ENCODE measurements at regions not wholly inside any gene's neighbourhood (a gene's known extent, or its start where the extent isn't known, plus 50 kb on each side); places are given as distances from the start of the nearest gene placed in this dataset.

DNA sequence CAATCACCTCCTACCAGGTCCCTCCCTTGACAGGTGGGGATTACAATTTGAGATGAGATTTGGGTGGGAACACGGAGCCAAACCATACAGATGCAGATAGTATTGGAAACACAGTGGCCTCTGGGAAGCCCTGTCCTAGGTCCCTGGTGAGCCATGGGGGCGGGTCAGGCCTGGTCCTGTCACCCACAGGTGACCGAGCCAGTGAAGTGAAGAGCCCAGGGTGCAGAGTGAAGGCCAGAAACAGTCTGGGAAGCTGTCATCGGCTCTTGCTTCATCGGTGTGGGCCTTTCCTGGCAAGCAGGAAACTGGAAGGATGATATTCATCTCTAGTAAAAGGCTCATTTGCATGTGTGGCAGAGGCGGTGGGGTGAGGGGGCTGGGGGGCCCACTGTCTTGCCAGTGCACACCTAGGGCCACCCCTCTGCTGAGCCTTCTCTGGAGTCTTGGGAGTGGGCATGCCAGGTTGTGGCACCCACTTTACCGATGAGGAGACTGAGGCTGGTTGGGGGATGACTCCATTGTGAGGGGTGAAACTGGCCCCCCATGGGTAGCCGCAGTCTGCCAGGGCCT lies 290.6 kb downstream of the NDUFA10 start:
- Mint-ChIP-seq H3K27me3 (ENCODE audit: insufficient read depth, low read depth, poor library complexity) (peaks cover 4% of the 10 kb centered on the region), H3K4me1 (peaks cover 4% of the 10 kb centered on the region; the same call in 1 of the 3 replicates), H3K27ac (no peak overlapping the region), H3K4me3 (no peak overlapping the region), H3K9me3 (no peaks in the 10 kb centered on the region; the same call in 2 of the 3 replicates), H3K36me3 (ENCODE audit: low read depth) (no peaks in the 10 kb centered on the region)
- no peaks in the 10 kb centered on the region; the same call in 1 of the 2 replicates for H3K4me1 ChIP-seq (ENCODE audit: insufficient read depth)
- H2AFZ ChIP-seq, result no peak overlapping the region
- H3K4me2 ChIP-seq, result no peak overlapping the region
- no peak overlapping the region for H3K4me3 ChIP-seq
- ATAC-seq, result no peak
- no peaks in the 10 kb centered on the region for H3K79me2 ChIP-seq (replicated peaks; ENCODE audit: insufficient read depth)
- no peaks in the 10 kb centered on the region for H4K20me1 ChIP-seq (replicated peaks; ENCODE audit: insufficient read depth)
- no peaks in the 10 kb centered on the region for H3K36me3 ChIP-seq (ENCODE audit: insufficient read depth)
- no peaks in the 10 kb centered on the region for H3K27me3 ChIP-seq (ENCODE audit: insufficient read depth)
- TF ChIP-seq ZNF114 (CRISPR knock-in tag; IDR thresholded peaks at IDR 0.05) (no peak), NANOG (IDR thresholded peaks at IDR 0.05; ENCODE audit: borderline replicate concordance) (no peak), POLR2AphosphoS5 (IDR thresholded peaks at IDR 0.05; ENCODE audit: low read depth) (no peak), CREB1 (CRISPR knock-in tag; IDR thresholded peaks at IDR 0.05; ENCODE audit: low read depth) (no peak), EZH2 (IDR thresholded peaks at IDR 0.05; ENCODE audit: low read depth, unreplicated experiment) (no peak), EZH2phosphoT487 (IDR thresholded peaks at IDR 0.05; ENCODE audit: unreplicated experiment) (no peak), ZNF331 (CRISPR knock-in tag; IDR thresholded peaks at IDR 0.05; ENCODE audit: low read depth) (no peak), STAT1 (IDR thresholded peaks at IDR 0.05; ENCODE audit: unreplicated experiment) (no peak), JUNB (IDR thresholded peaks at IDR 0.05; ENCODE audit: unreplicated experiment) (no peak), REST (IDR thresholded peaks at IDR 0.05; ENCODE audit: unreplicated experiment) (no peak)
- TF ChIP-seq, protein P1, sequence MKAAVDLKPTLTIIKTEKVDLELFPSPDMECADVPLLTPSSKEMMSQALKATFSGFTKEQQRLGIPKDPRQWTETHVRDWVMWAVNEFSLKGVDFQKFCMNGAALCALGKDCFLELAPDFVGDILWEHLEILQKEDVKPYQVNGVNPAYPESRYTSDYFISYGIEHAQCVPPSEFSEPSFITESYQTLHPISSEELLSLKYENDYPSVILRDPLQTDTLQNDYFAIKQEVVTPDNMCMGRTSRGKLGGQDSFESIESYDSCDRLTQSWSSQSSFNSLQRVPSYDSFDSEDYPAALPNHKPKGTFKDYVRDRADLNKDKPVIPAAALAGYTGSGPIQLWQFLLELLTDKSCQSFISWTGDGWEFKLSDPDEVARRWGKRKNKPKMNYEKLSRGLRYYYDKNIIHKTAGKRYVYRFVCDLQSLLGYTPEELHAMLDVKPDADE (IDR thresholded peaks at IDR 0.05), result no peak
- TF ChIP-seq, protein P2, sequence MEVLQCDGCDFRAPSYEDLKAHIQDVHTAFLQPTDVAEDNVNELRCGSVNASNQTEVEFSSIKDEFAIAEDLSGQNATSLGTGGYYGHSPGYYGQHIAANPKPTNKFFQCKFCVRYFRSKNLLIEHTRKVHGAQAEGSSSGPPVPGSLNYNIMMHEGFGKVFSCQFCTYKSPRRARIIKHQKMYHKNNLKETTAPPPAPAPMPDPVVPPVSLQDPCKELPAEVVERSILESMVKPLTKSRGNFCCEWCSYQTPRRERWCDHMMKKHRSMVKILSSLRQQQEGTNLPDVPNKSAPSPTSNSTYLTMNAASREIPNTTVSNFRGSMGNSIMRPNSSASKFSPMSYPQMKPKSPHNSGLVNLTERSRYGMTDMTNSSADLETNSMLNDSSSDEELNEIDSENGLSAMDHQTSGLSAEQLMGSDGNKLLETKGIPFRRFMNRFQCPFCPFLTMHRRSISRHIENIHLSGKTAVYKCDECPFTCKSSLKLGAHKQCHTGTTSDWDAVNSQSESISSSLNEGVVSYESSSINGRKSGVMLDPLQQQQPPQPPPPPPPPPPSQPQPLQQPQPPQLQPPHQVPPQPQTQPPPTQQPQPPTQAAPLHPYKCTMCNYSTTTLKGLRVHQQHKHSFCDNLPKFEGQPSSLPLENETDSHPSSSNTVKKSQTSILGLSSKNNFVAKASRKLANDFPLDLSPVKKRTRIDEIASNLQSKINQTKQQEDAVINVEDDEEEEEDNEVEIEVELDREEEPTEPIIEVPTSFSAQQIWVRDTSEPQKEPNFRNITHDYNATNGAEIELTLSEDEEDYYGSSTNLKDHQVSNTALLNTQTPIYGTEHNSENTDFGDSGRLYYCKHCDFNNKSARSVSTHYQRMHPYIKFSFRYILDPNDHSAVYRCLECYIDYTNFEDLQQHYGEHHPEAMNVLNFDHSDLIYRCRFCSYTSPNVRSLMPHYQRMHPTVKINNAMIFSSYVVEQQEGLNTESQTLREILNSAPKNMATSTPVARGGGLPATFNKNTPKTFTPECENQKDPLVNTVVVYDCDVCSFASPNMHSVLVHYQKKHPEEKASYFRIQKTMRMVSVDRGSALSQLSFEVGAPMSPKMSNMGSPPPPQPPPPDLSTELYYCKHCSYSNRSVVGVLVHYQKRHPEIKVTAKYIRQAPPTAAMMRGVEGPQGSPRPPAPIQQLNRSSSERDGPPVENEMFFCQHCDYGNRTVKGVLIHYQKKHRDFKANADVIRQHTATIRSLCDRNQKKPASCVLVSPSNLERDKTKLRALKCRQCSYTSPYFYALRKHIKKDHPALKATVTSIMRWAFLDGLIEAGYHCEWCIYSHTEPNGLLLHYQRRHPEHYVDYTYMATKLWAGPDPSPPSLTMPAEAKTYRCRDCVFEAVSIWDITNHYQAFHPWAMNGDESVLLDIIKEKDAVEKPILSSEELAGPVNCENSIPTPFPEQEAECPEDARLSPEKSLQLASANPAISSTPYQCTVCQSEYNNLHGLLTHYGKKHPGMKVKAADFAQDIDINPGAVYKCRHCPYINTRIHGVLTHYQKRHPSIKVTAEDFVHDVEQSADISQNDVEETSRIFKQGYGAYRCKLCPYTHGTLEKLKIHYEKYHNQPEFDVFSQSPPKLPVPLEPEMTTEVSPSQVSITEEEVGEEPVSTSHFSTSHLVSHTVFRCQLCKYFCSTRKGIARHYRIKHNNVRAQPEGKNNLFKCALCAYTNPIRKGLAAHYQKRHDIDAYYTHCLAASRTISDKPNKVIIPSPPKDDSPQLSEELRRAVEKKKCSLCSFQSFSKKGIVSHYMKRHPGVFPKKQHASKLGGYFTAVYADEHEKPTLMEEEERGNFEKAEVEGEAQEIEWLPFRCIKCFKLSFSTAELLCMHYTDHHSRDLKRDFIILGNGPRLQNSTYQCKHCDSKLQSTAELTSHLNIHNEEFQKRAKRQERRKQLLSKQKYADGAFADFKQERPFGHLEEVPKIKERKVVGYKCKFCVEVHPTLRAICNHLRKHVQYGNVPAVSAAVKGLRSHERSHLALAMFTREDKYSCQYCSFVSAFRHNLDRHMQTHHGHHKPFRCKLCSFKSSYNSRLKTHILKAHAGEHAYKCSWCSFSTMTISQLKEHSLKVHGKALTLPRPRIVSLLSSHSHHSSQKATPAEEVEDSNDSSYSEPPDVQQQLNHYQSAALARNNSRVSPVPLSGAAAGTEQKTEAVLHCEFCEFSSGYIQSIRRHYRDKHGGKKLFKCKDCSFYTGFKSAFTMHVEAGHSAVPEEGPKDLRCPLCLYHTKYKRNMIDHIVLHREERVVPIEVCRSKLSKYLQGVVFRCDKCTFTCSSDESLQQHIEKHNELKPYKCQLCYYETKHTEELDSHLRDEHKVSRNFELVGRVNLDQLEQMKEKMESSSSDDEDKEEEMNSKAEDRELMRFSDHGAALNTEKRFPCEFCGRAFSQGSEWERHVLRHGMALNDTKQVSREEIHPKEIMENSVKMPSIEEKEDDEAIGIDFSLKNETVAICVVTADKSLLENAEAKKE (CRISPR knock-in tag; IDR thresholded peaks at IDR 0.05), result no peak
- TF ChIP-seq, protein P3, sequence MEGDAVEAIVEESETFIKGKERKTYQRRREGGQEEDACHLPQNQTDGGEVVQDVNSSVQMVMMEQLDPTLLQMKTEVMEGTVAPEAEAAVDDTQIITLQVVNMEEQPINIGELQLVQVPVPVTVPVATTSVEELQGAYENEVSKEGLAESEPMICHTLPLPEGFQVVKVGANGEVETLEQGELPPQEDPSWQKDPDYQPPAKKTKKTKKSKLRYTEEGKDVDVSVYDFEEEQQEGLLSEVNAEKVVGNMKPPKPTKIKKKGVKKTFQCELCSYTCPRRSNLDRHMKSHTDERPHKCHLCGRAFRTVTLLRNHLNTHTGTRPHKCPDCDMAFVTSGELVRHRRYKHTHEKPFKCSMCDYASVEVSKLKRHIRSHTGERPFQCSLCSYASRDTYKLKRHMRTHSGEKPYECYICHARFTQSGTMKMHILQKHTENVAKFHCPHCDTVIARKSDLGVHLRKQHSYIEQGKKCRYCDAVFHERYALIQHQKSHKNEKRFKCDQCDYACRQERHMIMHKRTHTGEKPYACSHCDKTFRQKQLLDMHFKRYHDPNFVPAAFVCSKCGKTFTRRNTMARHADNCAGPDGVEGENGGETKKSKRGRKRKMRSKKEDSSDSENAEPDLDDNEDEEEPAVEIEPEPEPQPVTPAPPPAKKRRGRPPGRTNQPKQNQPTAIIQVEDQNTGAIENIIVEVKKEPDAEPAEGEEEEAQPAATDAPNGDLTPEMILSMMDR (conservative IDR thresholded peaks at IDR 0.05; ENCODE audit: low read depth in 2 of 2), result no peak
- DNase-seq (ENCODE audit: low spot score), result no peak
- no peak overlapping the region for H3K27ac ChIP-seq (ENCODE audit: low read depth)
- H3K9me2 ChIP-seq (ENCODE audit: insufficient read depth), result no peaks in the 10 kb centered on the region
- H3F3A ChIP-seq (replicated peaks; ENCODE audit: low read depth), result no peaks in the 10 kb centered on the region
